GM12874 (cell line): ENCODE measurements at regions not wholly inside any gene's neighbourhood (a gene's known extent, or its start where the extent isn't known, plus 50 kb on each side); places are given as distances from the start of the nearest gene placed in this dataset.

ENCODE experiments used
- CTCF ChIP-seq: IDR thresholded peaks from 2 replicates; pipeline ENCODE4 v1.5.1; 2011; ENCODE audit warnings: low read depth, mild to moderate bottlenecking, control low read depth, low read length, moderate library complexity; ENCODE audit not compliant: insufficient read depth

- TF ChIP-seq CTCF = no peak
These were observed 1167.3 kb downstream of the UQCRFS1 start for GRCh38 chr19:28045621-28046020.

GRCh38 chr19:28044477-28044876, 1168.5 kb downstream of the UQCRFS1 start:
- no peak for TF ChIP-seq CTCF

GRCh38 chr19:28042516-28042915, 1170.4 kb downstream of the UQCRFS1 start:
- TF ChIP-seq CTCF = no peak

- no peak for TF ChIP-seq CTCF
These were observed 1173.1 kb downstream of the UQCRFS1 start for GRCh38 chr19:28039677-28040381.

- TF ChIP-seq CTCF = no peak
These were observed 1175.8 kb downstream of the UQCRFS1 start for GRCh38 chr19:28037186-28037585.

- no peak for TF ChIP-seq CTCF
These were observed 1176.5 kb downstream of the UQCRFS1 start for GRCh38 chr19:28036486-28036885.

- no peak for TF ChIP-seq CTCF
These were observed 1178.0 kb downstream of the UQCRFS1 start for GRCh38 chr19:28034936-28035335.

GRCh38 chr19:28028881-28029444, 1184.0 kb downstream of the UQCRFS1 start:
- TF ChIP-seq CTCF = no peak
